ENCODE measurements at regions not wholly inside any gene's neighbourhood (a gene's known extent, or its start where the extent isn't known, plus 50 kb on each side); places are given as distances from the start of the nearest gene placed in this dataset.
A peak's percentile ranks its signal among the peaks of the same experiment; 100 is the strongest.

GRCh38 chr12:107468182-107468581 is 217.4 kb upstream of the PWP1 start:
- DNase-seq (no peak), ATAC-seq (ENCODE audit: poor library complexity) (peak; percentile 43)
- intact Hi-C loops (cut with DNase I): no loop called here

- intact Hi-C loops (cut with DNase I): no loop called here
Observed at GRCh38 chr12:107469011-107469410, 216.6 kb upstream of the PWP1 start.

GRCh38 chr12:107470645-107471044 is 215.0 kb upstream of the PWP1 start:
- ATAC-seq (ENCODE audit: poor library complexity) (no peak), DNase-seq (no peak)
- intact Hi-C loops (cut with DNase I): no loop called here

More at GRCh38 chr12:107469011-107469410, 216.6 kb upstream of the PWP1 start:
- ATAC-seq (ENCODE audit: poor library complexity): no peak
- DNase-seq: no peak

GRCh38 chr12:107472308-107472707 is 213.3 kb upstream of the PWP1 start:
- ATAC-seq (ENCODE audit: poor library complexity) (no peak), DNase-seq (no peak)
- intact Hi-C loops (cut with DNase I): no loop called here

- peak; percentile 25 for ATAC-seq (ENCODE audit: poor library complexity)
- intact Hi-C loops (cut with DNase I): no loop called here
- no peak for DNase-seq
Observed at GRCh38 chr12:107474099-107474498, 211.5 kb upstream of the PWP1 start.

GRCh38 chr12:107474639-107475539 is 210.7 kb upstream of the PWP1 start:
- DNase-seq (no peak), ATAC-seq (ENCODE audit: poor library complexity) (no peak)
- intact Hi-C loops (cut with DNase I): no loop called here

GRCh38 chr12:107475900-107476299 is 209.7 kb upstream of the PWP1 start:
- ATAC-seq (ENCODE audit: poor library complexity) (no peak), DNase-seq (no peak)
- intact Hi-C loops (cut with DNase I): no loop called here

GRCh38 chr12:107477018-107477417 is 208.6 kb upstream of the PWP1 start:
- intact Hi-C loops (cut with DNase I): no loop called here
- no peak for ATAC-seq (ENCODE audit: poor library complexity)
- no peak for DNase-seq

GRCh38 chr12:107477947-107478610 is 207.5 kb upstream of the PWP1 start:
- ATAC-seq (ENCODE audit: poor library complexity) (no peak), DNase-seq (no peak)
- intact Hi-C loops (cut with DNase I): no loop called here

- ATAC-seq (ENCODE audit: poor library complexity): no peak
- intact Hi-C loops (cut with DNase I): no loop called here
- DNase-seq: no peak
Observed at GRCh38 chr12:107478881-107479280, 206.7 kb upstream of the PWP1 start.

GRCh38 chr12:107480836-107481608 is 204.6 kb upstream of the PWP1 start:
- ATAC-seq (ENCODE audit: poor library complexity): no peak
- no peak for DNase-seq
- intact Hi-C loops (cut with DNase I): no loop called here

GRCh38 chr12:107484230-107484629 is 201.4 kb upstream of the PWP1 start:
- intact Hi-C loops (cut with DNase I): no loop called here
- DNase-seq (no peak), ATAC-seq (ENCODE audit: poor library complexity) (no peak)

GRCh38 chr12:107484941-107485340 is 200.7 kb upstream of the PWP1 start:
- intact Hi-C loops (cut with DNase I): no loop called here
- no peak for ATAC-seq (ENCODE audit: poor library complexity)
- no peak for DNase-seq

GRCh38 chr12:107485731-107486130 is 199.9 kb upstream of the PWP1 start:
- DNase-seq (no peak), ATAC-seq (ENCODE audit: poor library complexity) (no peak)
- intact Hi-C loops (cut with DNase I): no loop called here

- intact Hi-C loops (cut with DNase I): no loop called here
- DNase-seq: no peak
- ATAC-seq (ENCODE audit: poor library complexity): no peak
Observed at GRCh38 chr12:107486140-107486892, 199.3 kb upstream of the PWP1 start.

- DNase-seq (no peak), ATAC-seq (ENCODE audit: poor library complexity) (no peak)
- intact Hi-C loops (cut with DNase I): no loop called here
Observed at GRCh38 chr12:107487011-107487680, 198.5 kb upstream of the PWP1 start.

GRCh38 chr12:107488666-107489065 is 196.9 kb upstream of the PWP1 start:
- no peak for ATAC-seq (ENCODE audit: poor library complexity)

GRCh38 chr12:107490010-107490409 is 195.6 kb upstream of the PWP1 start:
- intact Hi-C loops (cut with DNase I): no loop called here
- no peak for DNase-seq

More at GRCh38 chr12:107488666-107489065, 196.9 kb upstream of the PWP1 start:
- no peak for DNase-seq
- intact Hi-C loops (cut with DNase I): no loop called here

More at GRCh38 chr12:107490010-107490409, 195.6 kb upstream of the PWP1 start:
- no peak for ATAC-seq (ENCODE audit: poor library complexity)

Measured in Right ventricle myocardium superior (tissue), 1 donor.